Heart left ventricle (tissue), 13 donors: ENCODE measurements at regions not wholly inside any gene's neighbourhood (a gene's known extent, or its start where the extent isn't known, plus 50 kb on each side); places are given as distances from the start of the nearest gene placed in this dataset.

Experiments used
- POLR2A ChIP-seq, 2 donors: fragments of 450-650 bp; IDR thresholded peaks; one replicate each; pipeline ENCODE4 v1.6.1; 2017; ENCODE audit warnings: antibody characterized with exemption in 2 of 2, mild to moderate bottlenecking in 2 of 2, moderate library complexity in 2 of 2
- TF ChIP-seq, protein P1 (sequence below), 12 donors: fragments of 200-600 bp; sonication (generic) in 4 of 12; IDR thresholded peaks; one replicate each; pipeline versions ENCODE4 v1.5.0 to v1.8.0; 2018 to 2022; ENCODE audit warnings: antibody characterized with exemption in 12 of 12, mild to moderate bottlenecking in 5 of 12
- donor health status: ischemic (EF 13 %, LVEDD 7.1; RV severe dilation, severe dysfunction).
- donor health status: DM: no; HTN: yes; CAD: no.
- donor health status: DM: no; HTN: no; CAD: no.
- donor health status: ischemic (EF 25% LVEDD 6.9; RV normal size, moderate dysfunction).
- donor health status: ischemic (EF 25% LVEDD 5.7; RV mildly dilated, moderate dysfunction).
- donor health status: ischemic (EF 35%, LVEDD 5.7; RV mildly dilated, moderate dysfunction).
- donor health status: nonischemic (EF 11% LVEDD 7.7; RV severe dilation, severe dysfunction).
- donor health status: DM: yes; HTN: yes; CAD: no.
- donor health status: PGD.
- donor health status: ischemic (EF 29% LVEDD 5.4; RV normal size, mild dysfunction).
- donor health status: nonischemic (EF 23%, LVEDD 6.1; RV moderate dilation, normal function).

DNA sequence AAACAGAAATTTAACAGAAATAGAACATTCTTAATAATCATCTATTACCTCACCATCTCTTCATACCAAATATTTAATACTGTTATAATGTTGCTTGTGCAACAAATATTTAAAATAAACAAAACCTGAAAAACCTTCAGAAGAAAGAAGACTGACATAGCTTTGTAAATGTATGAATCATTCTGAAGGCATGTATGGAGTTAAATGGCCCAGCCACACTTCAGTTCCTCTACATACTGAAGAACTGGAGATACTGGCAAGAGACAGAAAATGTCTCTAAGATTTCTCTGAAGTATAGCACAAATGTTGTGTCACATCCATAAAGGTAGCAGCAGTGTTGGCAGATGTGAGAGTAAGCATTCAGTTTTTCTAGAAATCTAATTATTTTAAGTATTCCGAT, 275.3 kb upstream of the FGF13 start:
- TF ChIP-seq, protein P1, sequence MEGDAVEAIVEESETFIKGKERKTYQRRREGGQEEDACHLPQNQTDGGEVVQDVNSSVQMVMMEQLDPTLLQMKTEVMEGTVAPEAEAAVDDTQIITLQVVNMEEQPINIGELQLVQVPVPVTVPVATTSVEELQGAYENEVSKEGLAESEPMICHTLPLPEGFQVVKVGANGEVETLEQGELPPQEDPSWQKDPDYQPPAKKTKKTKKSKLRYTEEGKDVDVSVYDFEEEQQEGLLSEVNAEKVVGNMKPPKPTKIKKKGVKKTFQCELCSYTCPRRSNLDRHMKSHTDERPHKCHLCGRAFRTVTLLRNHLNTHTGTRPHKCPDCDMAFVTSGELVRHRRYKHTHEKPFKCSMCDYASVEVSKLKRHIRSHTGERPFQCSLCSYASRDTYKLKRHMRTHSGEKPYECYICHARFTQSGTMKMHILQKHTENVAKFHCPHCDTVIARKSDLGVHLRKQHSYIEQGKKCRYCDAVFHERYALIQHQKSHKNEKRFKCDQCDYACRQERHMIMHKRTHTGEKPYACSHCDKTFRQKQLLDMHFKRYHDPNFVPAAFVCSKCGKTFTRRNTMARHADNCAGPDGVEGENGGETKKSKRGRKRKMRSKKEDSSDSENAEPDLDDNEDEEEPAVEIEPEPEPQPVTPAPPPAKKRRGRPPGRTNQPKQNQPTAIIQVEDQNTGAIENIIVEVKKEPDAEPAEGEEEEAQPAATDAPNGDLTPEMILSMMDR (IDR thresholded peaks at IDR 0.05) = no peak
- no peak for TF ChIP-seq POLR2A (IDR thresholded peaks at IDR 0.05)
